ENCODE measurements at regions not wholly inside any gene's neighbourhood (a gene's known extent, or its start where the extent isn't known, plus 50 kb on each side); places are given as distances from the start of the nearest gene placed in this dataset.

- ATAC-seq (no peak), DNase-seq (no peak)
- in situ Hi-C loops (cut with MboI; ENCODE audit: low sequenced_read_pairs in 4 of 4): loop anchor here in 3 of 4 donors (5.0 to 10.0 kb wide), 3 partner anchors 103 to 416 kb away; no protein-coding TSS in a partner anchor
- no peaks in the 10 kb centered on the region for H3K9me3 ChIP-seq
- no peak overlapping the region for H3K27ac ChIP-seq
- H3K36me3 ChIP-seq: no peaks in the 10 kb centered on the region
- H3K4me1 ChIP-seq: peaks cover 6 to 10% of the 10 kb centered on the region in 2 donors
- intact Hi-C loops (cut with DNase I; ENCODE audit: low total_unique reads): loop anchor here (10.0 kb wide), 2 partner anchors 257 to 293 kb away; partner anchors contain the start of gene MTX2
- H3K27me3 ChIP-seq: no peaks in the 10 kb centered on the region
- H3K4me3 ChIP-seq: no peak overlapping the region
- no peak for TF ChIP-seq POLR2A (IDR thresholded peaks at IDR 0.05)
- no peak for TF ChIP-seq CTCF (IDR thresholded peaks at IDR 0.05 in 4 of 5, conservative IDR thresholded peaks at IDR 0.05 in 1 of 5)
Measured at GRCh38 chr2:176557821-176558220, 288.6 kb downstream of the MTX2 start.

- Histone ChIP-seq H3K36me3 (no peaks in the 10 kb centered on the region), H3K27ac (no peak overlapping the region), H3K4me3 (no peak overlapping the region), H3K4me1 (peaks cover 0 to 2% of the 10 kb centered on the region in 2 donors), H3K27me3 (no peaks in the 10 kb centered on the region), H3K9me3 (no peaks in the 10 kb centered on the region)
- no peak for ATAC-seq
- in situ Hi-C loops (cut with MboI; ENCODE audit: low sequenced_read_pairs in 4 of 4) (loop anchor here in 3 of 4 donors (5.0 to 10.0 kb wide), 3 partner anchors 104 to 416 kb away; no protein-coding TSS in a partner anchor), intact Hi-C loops (cut with DNase I; ENCODE audit: low total_unique reads) (loop anchor here (10.0 kb wide), 2 partner anchors 256 to 294 kb away; partner anchors contain the start of gene MTX2)
- TF ChIP-seq CTCF (IDR thresholded peaks at IDR 0.05 in 4 of 5, conservative IDR thresholded peaks at IDR 0.05 in 1 of 5) (no peak), POLR2A (IDR thresholded peaks at IDR 0.05) (no peak)
- DNase-seq: no peak
Measured at GRCh38 chr2:176558574-176559140, 289.4 kb downstream of the MTX2 start.

DNA sequence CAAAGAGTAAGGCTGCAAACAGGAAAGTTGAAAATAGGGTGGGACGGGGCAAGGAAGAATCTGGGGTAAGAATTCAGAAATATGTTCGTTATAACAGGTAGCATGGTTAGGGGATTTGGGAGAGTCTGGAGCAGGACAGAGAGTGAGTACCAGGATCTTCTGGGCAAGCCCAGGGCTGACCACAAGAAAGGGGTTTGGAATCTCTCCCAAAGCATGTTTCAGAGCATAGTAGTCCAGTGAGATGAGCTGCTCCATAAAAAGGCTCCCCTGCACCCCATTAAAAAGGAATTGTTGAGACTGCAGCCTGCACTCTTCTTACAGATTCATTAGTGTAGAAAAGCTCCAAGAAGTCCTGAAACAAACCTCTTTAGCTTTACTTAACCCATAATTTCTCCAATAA lies 291.1 kb downstream of the MTX2 start:
- intact Hi-C loops (cut with DNase I; ENCODE audit: low total_unique reads) (no loop called here), in situ Hi-C loops (cut with MboI; ENCODE audit: low sequenced_read_pairs in 4 of 4) (no loop called here)
- no peak overlapping the region for H3K4me3 ChIP-seq
- DNase-seq: no peak
- no peaks in the 10 kb centered on the region for H3K9me3 ChIP-seq
- no peak overlapping the region for H3K27ac ChIP-seq
- no peaks in the 10 kb centered on the region for H3K27me3 ChIP-seq
- H3K4me1 ChIP-seq: no peaks in the 10 kb centered on the region
- no peaks in the 10 kb centered on the region for H3K36me3 ChIP-seq
- ATAC-seq: no peak
- TF ChIP-seq POLR2A (IDR thresholded peaks at IDR 0.05): no peak

DNA sequence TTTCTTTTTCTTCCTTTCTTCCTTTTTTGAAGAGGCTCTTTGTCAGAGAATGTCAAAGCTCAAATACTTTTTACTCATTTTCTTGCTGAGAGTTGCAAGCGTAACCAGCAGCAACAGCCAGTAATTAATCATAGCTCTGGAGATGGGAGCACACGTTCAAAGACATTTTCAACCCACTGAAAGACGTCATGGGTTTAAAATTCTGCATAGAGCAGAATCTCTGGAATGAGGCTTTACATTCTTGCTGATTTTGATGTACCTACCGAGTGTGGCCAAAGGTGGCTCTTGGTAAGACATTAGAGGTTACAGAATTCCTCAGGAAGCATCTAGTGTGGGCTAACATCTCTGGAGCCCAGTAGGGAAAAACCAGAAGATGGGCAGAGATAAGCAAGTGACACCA lies 292.5 kb downstream of the MTX2 start:
- DNase-seq (no peak), ATAC-seq (no peak)
- Histone ChIP-seq H3K9me3 (no peaks in the 10 kb centered on the region), H3K36me3 (no peaks in the 10 kb centered on the region), H3K4me1 (no peaks in the 10 kb centered on the region), H3K4me3 (no peak overlapping the region), H3K27me3 (no peaks in the 10 kb centered on the region), H3K27ac (no peak overlapping the region)
- intact Hi-C loops (cut with DNase I; ENCODE audit: low total_unique reads) (no loop called here), in situ Hi-C loops (cut with MboI; ENCODE audit: low sequenced_read_pairs in 4 of 4) (no loop called here)
- TF ChIP-seq CTCF (IDR thresholded peaks at IDR 0.05 in 4 of 5, conservative IDR thresholded peaks at IDR 0.05 in 1 of 5) (no peak), POLR2A (IDR thresholded peaks at IDR 0.05) (no peak)

- Histone ChIP-seq H3K27ac (no peak overlapping the region), H3K36me3 (no peaks in the 10 kb centered on the region), H3K27me3 (no peaks in the 10 kb centered on the region), H3K4me3 (no peak overlapping the region), H3K4me1 (no peaks in the 10 kb centered on the region), H3K9me3 (no peaks in the 10 kb centered on the region)
- in situ Hi-C loops (cut with MboI; ENCODE audit: low sequenced_read_pairs in 4 of 4) (no loop called here), intact Hi-C loops (cut with DNase I; ENCODE audit: low total_unique reads) (no loop called here)
- DNase-seq: no peak
- no peak for TF ChIP-seq CTCF (IDR thresholded peaks at IDR 0.05 in 4 of 5, conservative IDR thresholded peaks at IDR 0.05 in 1 of 5)
- no peak for TF ChIP-seq POLR2A (IDR thresholded peaks at IDR 0.05)
- no peak for ATAC-seq
Measured at GRCh38 chr2:176562359-176563078, 293.3 kb downstream of the MTX2 start.
